OCI-LY1 (cell line): ENCODE measurements at regions not wholly inside any gene's neighbourhood (a gene's known extent, or its start where the extent isn't known, plus 50 kb on each side); places are given as distances from the start of the nearest gene placed in this dataset.

ENCODE experiments used
- EZH2 ChIP-seq: fragments of 200-600 bp; sonication (generic), shearing (Covaris generic); IDR thresholded peaks from 2 replicates; pipeline ENCODE4 v1.8.0; 2017; ENCODE audit warnings: borderline replicate concordance, mixed run types, mild to moderate bottlenecking, antibody characterized with exemption, low read length, moderate library complexity, mixed read lengths
- TF ChIP-seq, protein P1 (sequence below): fragments of 200-600 bp; sonication (generic), shearing (Covaris generic); IDR thresholded peaks from 2 replicates; pipeline ENCODE4 v1.5.1; 2017; ENCODE audit warnings: mild to moderate bottlenecking, antibody characterized with exemption, low read length, moderate library complexity, mixed read lengths

DNA sequence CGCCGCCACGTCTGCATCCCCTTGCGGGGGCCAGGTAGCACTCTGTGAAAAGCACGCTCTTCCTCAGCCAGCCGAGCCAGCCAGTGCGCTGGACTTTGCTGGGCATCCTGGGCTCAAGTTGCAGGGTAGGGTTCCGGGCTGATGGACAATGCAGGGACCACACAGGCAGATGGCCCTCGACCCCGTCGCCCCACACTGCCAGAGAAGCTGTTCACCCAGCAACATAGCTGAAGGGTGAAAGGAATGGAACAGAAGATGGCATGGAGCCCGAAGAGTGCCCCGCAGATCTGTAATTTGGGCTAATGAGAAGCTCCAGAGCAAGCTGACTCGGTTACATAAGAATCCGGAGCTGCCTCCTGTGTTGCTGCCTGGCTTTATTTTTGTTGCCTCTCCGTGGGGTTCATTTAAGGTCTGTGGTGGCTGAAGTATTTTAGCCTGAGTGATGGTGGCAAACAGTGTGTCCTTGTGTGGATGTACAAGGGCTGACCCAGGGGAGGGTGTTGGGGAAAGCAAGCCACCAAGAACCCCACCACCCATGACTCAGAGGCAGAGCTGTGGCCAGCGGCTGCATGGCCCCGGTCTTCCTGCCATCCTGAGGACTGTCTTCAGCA lies 105.8 kb downstream of the SOX1 start:
- TF ChIP-seq, protein P1, sequence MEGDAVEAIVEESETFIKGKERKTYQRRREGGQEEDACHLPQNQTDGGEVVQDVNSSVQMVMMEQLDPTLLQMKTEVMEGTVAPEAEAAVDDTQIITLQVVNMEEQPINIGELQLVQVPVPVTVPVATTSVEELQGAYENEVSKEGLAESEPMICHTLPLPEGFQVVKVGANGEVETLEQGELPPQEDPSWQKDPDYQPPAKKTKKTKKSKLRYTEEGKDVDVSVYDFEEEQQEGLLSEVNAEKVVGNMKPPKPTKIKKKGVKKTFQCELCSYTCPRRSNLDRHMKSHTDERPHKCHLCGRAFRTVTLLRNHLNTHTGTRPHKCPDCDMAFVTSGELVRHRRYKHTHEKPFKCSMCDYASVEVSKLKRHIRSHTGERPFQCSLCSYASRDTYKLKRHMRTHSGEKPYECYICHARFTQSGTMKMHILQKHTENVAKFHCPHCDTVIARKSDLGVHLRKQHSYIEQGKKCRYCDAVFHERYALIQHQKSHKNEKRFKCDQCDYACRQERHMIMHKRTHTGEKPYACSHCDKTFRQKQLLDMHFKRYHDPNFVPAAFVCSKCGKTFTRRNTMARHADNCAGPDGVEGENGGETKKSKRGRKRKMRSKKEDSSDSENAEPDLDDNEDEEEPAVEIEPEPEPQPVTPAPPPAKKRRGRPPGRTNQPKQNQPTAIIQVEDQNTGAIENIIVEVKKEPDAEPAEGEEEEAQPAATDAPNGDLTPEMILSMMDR: no peak
- no peak for TF ChIP-seq EZH2
